GM23338 (cell line): ENCODE measurements at regions not wholly inside any gene's neighbourhood (a gene's known extent, or its start where the extent isn't known, plus 50 kb on each side); places are given as distances from the start of the nearest gene placed in this dataset.

Source experiments
- CTCF ChIP-seq, 2 experiments: fragments of 200-600 bp in 1 of 2; sonication (generic) in 1 of 2; conservative IDR thresholded peaks; 2 replicates each; pipeline versions ENCODE4 v1.5.1 to v1.6.1; 2016 to 2017; ENCODE audit warnings: antibody characterized with exemption in 2 of 2, low read depth in 2 of 2, mild to moderate bottlenecking in 2 of 2, moderate library complexity in 1 of 2
- EZH2 ChIP-seq: fragments of 200-600 bp; sonication (generic); IDR thresholded peaks from one replicate; pipeline ENCODE4 v1.8.0; 2017; ENCODE audit warnings: antibody characterized with exemption, mild to moderate bottlenecking, low read depth; ENCODE audit not compliant: unreplicated experiment
- EZH2phosphoT487 ChIP-seq: fragments of 200-600 bp; sonication (generic); IDR thresholded peaks from one replicate; pipeline ENCODE4 v1.8.1; 2018; ENCODE audit warnings: antibody characterized with exemption; ENCODE audit not compliant: unreplicated experiment
- POLR2AphosphoS5 ChIP-seq: IDR thresholded peaks from 2 replicates; pipeline ENCODE4 v1.6.1; 2016; ENCODE audit warnings: antibody characterized with exemption, low read depth
- REST ChIP-seq: IDR thresholded peaks from one replicate; pipeline ENCODE4 v1.6.1; 2018; ENCODE audit warnings: antibody characterized with exemption; ENCODE audit not compliant: unreplicated experiment
- ZNF114 ChIP-seq: fragments of 250-450 bp; sonication (Bioruptor Pico); IDR thresholded peaks from 2 replicates; pipeline ENCODE4 v1.5.0; 2020; ENCODE audit warnings: mild to moderate bottlenecking, moderate library complexity

GRCh38 chr1:57761628-57762027 lies 337.8 kb upstream of the DAB1 start:
- TF ChIP-seq CTCF (conservative IDR thresholded peaks at IDR 0.05; ENCODE audit: low read depth in 2 of 2) (no peak), REST (no peak), POLR2AphosphoS5 (no peak), EZH2 (no peak), EZH2phosphoT487 (no peak), ZNF114 (CRISPR knock-in tag) (no peak)
